OCI-LY7 (cell line): ENCODE measurements at regions not wholly inside any gene's neighbourhood (a gene's known extent, or its start where the extent isn't known, plus 50 kb on each side); places are given as distances from the start of the nearest gene placed in this dataset.

ENCODE experiments used
- BruUV-seq: library from RNA; stranded (reverse); fragments of 400-500 nt; replicated peaks from 2 replicates; lab custom pipeline; 2021; lab: Mats Ljungman, UMichigan
- CTCF ChIA-PET: fragments of 300-600 bp; sonication (Branson Sonifier 250); formaldehyde crosslinking; loops from one replicate; lab custom pipeline; 2022; ENCODE audit warnings: antibody characterized with exemption; ENCODE audit not compliant: unreplicated experiment; lab: Charles Lee
- POLR2A ChIA-PET: fragments of 300-600 bp; sonication (Branson Sonifier 250); formaldehyde crosslinking; loops from one replicate; lab custom pipeline; 2022; ENCODE audit warnings: antibody characterized with exemption; lab: Charles Lee
- DNase-seq: peaks from one replicate; pipeline ENCODE4 v3.0.0-alpha.2; 2015; ENCODE audit warnings: low spot score
- H2AFZ ChIP-seq: fragments of 200-600 bp; sonication (generic), shearing (Covaris generic); 2 replicates; pipeline ENCODE4 v1.6.1; 2014; ENCODE audit warnings: mild to moderate bottlenecking, antibody characterized with exemption, low read length, moderate library complexity
- H3K27ac ChIP-seq: fragments of 200-600 bp; sonication (generic); 2 replicates; pipeline ENCODE4 v1.5.1; 2014; ENCODE audit warnings: mixed run types, low read depth, mild to moderate bottlenecking, moderate library complexity, low read length, inconsistent platforms; ENCODE audit not compliant: poor library complexity, severe bottlenecking
- H3K36me3 ChIP-seq: fragments of 200-600 bp; sonication (generic); 2 replicates; pipeline ENCODE4 v1.6.1; 2014; ENCODE audit warnings: mild to moderate bottlenecking, antibody characterized with exemption, low read length, moderate library complexity, mixed read lengths; ENCODE audit not compliant: insufficient read depth
- H3K4me1 ChIP-seq: fragments of 200-600 bp; sonication (generic); 2 replicates; pipeline ENCODE4 v1.5.1; 2014; ENCODE audit warnings: mild to moderate bottlenecking, low read length; ENCODE audit not compliant: insufficient read depth, poor library complexity, severe bottlenecking
- H3K4me2 ChIP-seq: fragments of 200-600 bp; sonication (generic); 2 replicates; pipeline ENCODE4 v1.6.1; 2014; ENCODE audit warnings: mild to moderate bottlenecking, low read length
- H3K4me3 ChIP-seq: fragments of 200-600 bp; sonication (generic); 2 replicates; pipeline ENCODE4 v1.5.1; 2014; ENCODE audit warnings: mild to moderate bottlenecking, low read depth, low read length; ENCODE audit not compliant: poor library complexity, severe bottlenecking
- H3K79me2 ChIP-seq: fragments of 200-600 bp; sonication (generic); 2 replicates; pipeline ENCODE4 v1.6.1; 2016; ENCODE audit warnings: low read depth, mild to moderate bottlenecking, low read length, moderate library complexity, mixed read lengths; ENCODE audit not compliant: insufficient read depth
- H3K9me2 ChIP-seq: fragments of 200-600 bp; sonication (generic); 2 replicates; pipeline ENCODE4 v1.6.1; 2016; ENCODE audit warnings: mild to moderate bottlenecking, low read length, mixed read lengths; ENCODE audit not compliant: insufficient read depth
- H3K9me3 ChIP-seq: fragments of 200-600 bp; sonication (generic); 2 replicates; pipeline ENCODE4 v1.6.1; 2014; ENCODE audit warnings: mild to moderate bottlenecking, mixed run types, low read length, mixed read lengths
- H4K20me1 ChIP-seq: fragments of 200-600 bp; sonication (generic); 2 replicates; pipeline ENCODE4 v1.6.1; 2014; ENCODE audit warnings: mild to moderate bottlenecking, antibody characterized with exemption, low read length, moderate library complexity, mixed read lengths; ENCODE audit not compliant: insufficient read depth
- EZH2phosphoT487 ChIP-seq: fragments of 200-600 bp; sonication (generic); IDR thresholded peaks from 2 replicates; pipeline ENCODE4 v1.6.1; 2018; ENCODE audit warnings: low read depth, borderline replicate concordance, mild to moderate bottlenecking, mixed run types, antibody characterized with exemption, low read length, moderate library complexity, mixed read lengths
- intact Hi-C: fragments of 100-400 bp; cut with micrococcal nuclease; formaldehyde crosslinking; loops from one replicate; pipeline ENCODE4 v1.10.0; 2022; ENCODE audit not compliant: unreplicated experiment
- TF ChIP-seq, protein P1 (sequence below): fragments of 200-600 bp; sonication (generic); conservative IDR thresholded peaks from 2 replicates; pipeline ENCODE4 v1.5.1; 2014; ENCODE audit warnings: mild to moderate bottlenecking, antibody characterized with exemption, low read length, moderate library complexity, mixed read lengths

- H2AFZ ChIP-seq: no peak overlapping the region
- POLR2A ChIA-PET: interaction anchor here (0.7 kb wide), 1 partner anchor 17 kb away, joined by 3 read pairs; no protein-coding TSS in a partner anchor
Measured at GRCh38 chr11:129528296-129528695, 152.6 kb downstream of the BARX2 start.

GRCh38 chr11:129530154-129530895 lies 154.7 kb downstream of the BARX2 start:
- no peak for TF ChIP-seq EZH2phosphoT487
- TF ChIP-seq, protein P1, sequence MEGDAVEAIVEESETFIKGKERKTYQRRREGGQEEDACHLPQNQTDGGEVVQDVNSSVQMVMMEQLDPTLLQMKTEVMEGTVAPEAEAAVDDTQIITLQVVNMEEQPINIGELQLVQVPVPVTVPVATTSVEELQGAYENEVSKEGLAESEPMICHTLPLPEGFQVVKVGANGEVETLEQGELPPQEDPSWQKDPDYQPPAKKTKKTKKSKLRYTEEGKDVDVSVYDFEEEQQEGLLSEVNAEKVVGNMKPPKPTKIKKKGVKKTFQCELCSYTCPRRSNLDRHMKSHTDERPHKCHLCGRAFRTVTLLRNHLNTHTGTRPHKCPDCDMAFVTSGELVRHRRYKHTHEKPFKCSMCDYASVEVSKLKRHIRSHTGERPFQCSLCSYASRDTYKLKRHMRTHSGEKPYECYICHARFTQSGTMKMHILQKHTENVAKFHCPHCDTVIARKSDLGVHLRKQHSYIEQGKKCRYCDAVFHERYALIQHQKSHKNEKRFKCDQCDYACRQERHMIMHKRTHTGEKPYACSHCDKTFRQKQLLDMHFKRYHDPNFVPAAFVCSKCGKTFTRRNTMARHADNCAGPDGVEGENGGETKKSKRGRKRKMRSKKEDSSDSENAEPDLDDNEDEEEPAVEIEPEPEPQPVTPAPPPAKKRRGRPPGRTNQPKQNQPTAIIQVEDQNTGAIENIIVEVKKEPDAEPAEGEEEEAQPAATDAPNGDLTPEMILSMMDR: no peak
- Histone ChIP-seq H3K4me3 (no peak overlapping the region), H3K36me3 (no peaks in the 10 kb centered on the region), H3K79me2 (no peaks in the 10 kb centered on the region), H3K4me1 (no peaks in the 10 kb centered on the region), H3K9me2 (no peaks in the 10 kb centered on the region), H4K20me1 (no peaks in the 10 kb centered on the region), H3K9me3 (peaks cover under 1% of the 10 kb centered on the region; the same call in 1 of the 2 replicates), H2AFZ (no peak overlapping the region), H3K27ac (no peak overlapping the region), H3K4me2 (no peak overlapping the region)
- no peak for DNase-seq
- CTCF ChIA-PET: no interaction called here
- BruUV-seq: no TSS peak
- POLR2A ChIA-PET: no interaction called here
- intact Hi-C loops: no loop called here

More at GRCh38 chr11:129528296-129528695, 152.6 kb downstream of the BARX2 start:
- H3K9me2 ChIP-seq: no peaks in the 10 kb centered on the region
- no peaks in the 10 kb centered on the region for H3K36me3 ChIP-seq
- H3K79me2 ChIP-seq: no peaks in the 10 kb centered on the region
- no peak overlapping the region for H3K4me2 ChIP-seq
- no peaks in the 10 kb centered on the region for H3K4me1 ChIP-seq
- BruUV-seq: no TSS peak
- H3K27ac ChIP-seq: no peak overlapping the region
- CTCF ChIA-PET: no interaction called here
- no peak overlapping the region for H3K4me3 ChIP-seq
- no peaks in the 10 kb centered on the region for H4K20me1 ChIP-seq
- TF ChIP-seq EZH2phosphoT487: no peak
- TF ChIP-seq, protein P1: no peak
- DNase-seq: no peak
- no peaks in the 10 kb centered on the region for H3K9me3 ChIP-seq
- intact Hi-C loops: no loop called here

- ChIA-PET POLR2A (no interaction called here), CTCF (interaction anchor here (0.6 kb wide), 1 partner anchor 1840 kb away, joined by 3 read pairs; no protein-coding TSS in a partner anchor)
- Histone ChIP-seq H3K4me1 (no peaks in the 10 kb centered on the region), H3K4me2 (no peak overlapping the region), H3K4me3 (no peak overlapping the region), H4K20me1 (no peaks in the 10 kb centered on the region), H3K27ac (no peak overlapping the region), H3K79me2 (no peaks in the 10 kb centered on the region), H2AFZ (no peak overlapping the region), H3K36me3 (no peaks in the 10 kb centered on the region), H3K9me3 (peaks cover 7% of the 10 kb centered on the region; the same call in 1 of the 2 replicates), H3K9me2 (no peaks in the 10 kb centered on the region)
- intact Hi-C loops: no loop called here
- TF ChIP-seq EZH2phosphoT487: no peak
- TF ChIP-seq, protein P1: no peak
- no TSS peak for BruUV-seq
- DNase-seq: no peak
Measured at GRCh38 chr11:129533395-129533794, 157.7 kb downstream of the BARX2 start.
